ENCODE measurements at regions not wholly inside any gene's neighbourhood (a gene's known extent, or its start where the extent isn't known, plus 50 kb on each side); places are given as distances from the start of the nearest gene placed in this dataset.

- DNase-seq (ENCODE audit: low read depth) = no peak
Measured at GRCh38 chr10:75294518-75294865, 58.7 kb upstream of the COMTD1 start.

DNA sequence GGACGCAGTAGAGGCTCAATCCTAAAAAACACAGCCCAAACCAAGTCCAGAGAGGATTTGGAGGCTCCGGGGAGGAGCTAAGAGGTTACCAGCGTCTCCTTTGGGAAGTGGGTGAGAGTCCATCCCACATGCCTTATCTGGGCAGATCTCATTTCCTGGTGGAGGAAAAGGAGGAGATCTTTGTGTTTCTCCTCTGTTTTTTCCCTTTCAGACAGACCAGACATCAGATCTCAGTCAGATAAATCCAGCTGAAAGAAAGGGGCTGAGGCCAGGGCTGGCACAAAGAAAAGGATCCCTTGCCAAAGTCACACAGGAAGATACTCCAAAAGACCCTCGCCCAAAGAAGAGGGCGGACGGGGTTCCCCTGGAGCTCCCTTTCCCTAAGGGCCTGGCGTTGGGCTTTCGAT, 58.3 kb upstream of the COMTD1 start:
- DNase-seq (ENCODE audit: low read depth) = no peak

DNA sequence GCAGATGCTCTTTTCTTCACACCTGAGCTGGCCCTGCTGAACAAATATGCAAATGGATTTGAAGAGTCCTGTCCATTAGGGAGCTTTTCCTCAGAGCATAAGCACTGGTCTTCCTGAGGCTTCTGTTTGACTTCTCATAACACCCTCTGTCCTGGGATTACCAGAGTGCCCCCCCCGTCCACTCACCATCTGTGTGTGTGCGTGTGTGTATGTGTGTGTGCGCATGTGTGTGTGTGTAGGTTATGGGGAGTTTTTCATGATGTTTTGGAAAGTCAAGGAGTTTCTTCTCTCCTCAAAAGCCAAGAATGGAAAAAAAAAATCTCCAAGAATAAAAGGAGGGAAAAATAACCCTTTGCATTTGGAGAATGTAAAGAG, 57.7 kb upstream of the COMTD1 start:
- DNase-seq (ENCODE audit: low read depth) = no peak

GRCh38 chr10:75292794-75293445, 57.2 kb upstream of the COMTD1 start:
- no peak for DNase-seq (ENCODE audit: low read depth)

GRCh38 chr10:75291805-75292204, 56.0 kb upstream of the COMTD1 start:
- no peak for DNase-seq (ENCODE audit: low read depth)

GRCh38 chr10:75288140-75288711, 52.5 kb upstream of the COMTD1 start:
- DNase-seq (ENCODE audit: low read depth) = no peak

- DNase-seq (ENCODE audit: low read depth) = no peak
Measured at GRCh38 chr10:75287697-75288096, 51.9 kb upstream of the COMTD1 start.

- no peak for DNase-seq (ENCODE audit: low read depth)
Measured at GRCh38 chr10:75286901-75287300, 51.1 kb upstream of the COMTD1 start.
